KMS-11 (cell line): ENCODE measurements at regions not wholly inside any gene's neighbourhood (a gene's known extent, or its start where the extent isn't known, plus 50 kb on each side); places are given as distances from the start of the nearest gene placed in this dataset.

Experiments
- H2AFZ ChIP-seq: fragments of 200-600 bp; sonication (generic); 2 replicates; pipeline ENCODE4 v1.6.1; 2016; ENCODE audit warnings: antibody characterized with exemption, mixed run types, low read depth
- H3K27ac ChIP-seq: fragments of 200-600 bp; sonication (generic); 2 replicates; pipeline ENCODE4 v1.6.1; 2016; ENCODE audit warnings: mild to moderate bottlenecking, mixed run types
- H3K27me3 ChIP-seq: fragments of 200-600 bp; sonication (generic); 2 replicates; pipeline ENCODE4 v1.6.1; 2017; ENCODE audit warnings: mild to moderate bottlenecking, low read depth, mixed run types, moderate library complexity; ENCODE audit not compliant: insufficient read depth
- H3K36me3 ChIP-seq: fragments of 200-600 bp; sonication (generic); 2 replicates; pipeline ENCODE4 v1.6.1; 2017; ENCODE audit warnings: mild to moderate bottlenecking, mixed run types; ENCODE audit not compliant: insufficient read depth
- H3K4me1 ChIP-seq: fragments of 200-600 bp; sonication (generic); 2 replicates; pipeline ENCODE4 v1.6.1; 2016; ENCODE audit warnings: mild to moderate bottlenecking, low read depth, mixed run types; ENCODE audit not compliant: poor library complexity, severe bottlenecking
- H3K4me2 ChIP-seq: fragments of 200-600 bp; sonication (generic); 2 replicates; pipeline ENCODE4 v1.7.0; 2016; ENCODE audit warnings: mild to moderate bottlenecking, mixed run types
- H3K4me3 ChIP-seq: fragments of 200-600 bp; sonication (generic); IDR thresholded peaks from 2 replicates; pipeline ENCODE4 v1.6.1; 2017; ENCODE audit warnings: low read depth, low read length, mixed read lengths; ENCODE audit not compliant: insufficient read depth
- H3K79me2 ChIP-seq: fragments of 200-600 bp; sonication (generic); 2 replicates; pipeline ENCODE4 v1.6.1; 2016; ENCODE audit warnings: low read depth, mixed run types; ENCODE audit not compliant: insufficient read depth
- H3K9ac ChIP-seq: fragments of 200-600 bp; sonication (generic); 2 replicates; pipeline ENCODE4 v1.6.1; 2016; ENCODE audit warnings: mild to moderate bottlenecking, mixed run types
- H4K20me1 ChIP-seq: fragments of 200-600 bp; sonication (generic); 2 replicates; pipeline ENCODE4 v1.6.1; 2016; ENCODE audit warnings: mild to moderate bottlenecking, mixed run types; ENCODE audit not compliant: insufficient read depth
- TF ChIP-seq, protein P1 (sequence below): fragments of 200-600 bp; sonication (generic); conservative IDR thresholded peaks from 2 replicates; pipeline ENCODE4 v1.6.1; 2017; ENCODE audit warnings: low read depth, mild to moderate bottlenecking, antibody characterized with exemption, low read length, moderate library complexity, mixed read lengths

- H3K79me2 ChIP-seq, result no peaks in the 10 kb centered on the region
- H3K4me2 ChIP-seq, result no peak overlapping the region
- no peak overlapping the region for H2AFZ ChIP-seq
- no peak overlapping the region for H3K27ac ChIP-seq
- no peaks in the 10 kb centered on the region for H3K4me1 ChIP-seq
- TF ChIP-seq, protein P1, sequence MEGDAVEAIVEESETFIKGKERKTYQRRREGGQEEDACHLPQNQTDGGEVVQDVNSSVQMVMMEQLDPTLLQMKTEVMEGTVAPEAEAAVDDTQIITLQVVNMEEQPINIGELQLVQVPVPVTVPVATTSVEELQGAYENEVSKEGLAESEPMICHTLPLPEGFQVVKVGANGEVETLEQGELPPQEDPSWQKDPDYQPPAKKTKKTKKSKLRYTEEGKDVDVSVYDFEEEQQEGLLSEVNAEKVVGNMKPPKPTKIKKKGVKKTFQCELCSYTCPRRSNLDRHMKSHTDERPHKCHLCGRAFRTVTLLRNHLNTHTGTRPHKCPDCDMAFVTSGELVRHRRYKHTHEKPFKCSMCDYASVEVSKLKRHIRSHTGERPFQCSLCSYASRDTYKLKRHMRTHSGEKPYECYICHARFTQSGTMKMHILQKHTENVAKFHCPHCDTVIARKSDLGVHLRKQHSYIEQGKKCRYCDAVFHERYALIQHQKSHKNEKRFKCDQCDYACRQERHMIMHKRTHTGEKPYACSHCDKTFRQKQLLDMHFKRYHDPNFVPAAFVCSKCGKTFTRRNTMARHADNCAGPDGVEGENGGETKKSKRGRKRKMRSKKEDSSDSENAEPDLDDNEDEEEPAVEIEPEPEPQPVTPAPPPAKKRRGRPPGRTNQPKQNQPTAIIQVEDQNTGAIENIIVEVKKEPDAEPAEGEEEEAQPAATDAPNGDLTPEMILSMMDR, result no peak
- no peaks in the 10 kb centered on the region for H3K36me3 ChIP-seq
- no peaks in the 10 kb centered on the region for H4K20me1 ChIP-seq
- no peaks in the 10 kb centered on the region for H3K27me3 ChIP-seq
- no peak overlapping the region for H3K4me3 ChIP-seq
- no peak overlapping the region for H3K9ac ChIP-seq
Measured at GRCh38 chr2:188118431-188118830, 173.2 kb upstream of the GULP1 start.

DNA sequence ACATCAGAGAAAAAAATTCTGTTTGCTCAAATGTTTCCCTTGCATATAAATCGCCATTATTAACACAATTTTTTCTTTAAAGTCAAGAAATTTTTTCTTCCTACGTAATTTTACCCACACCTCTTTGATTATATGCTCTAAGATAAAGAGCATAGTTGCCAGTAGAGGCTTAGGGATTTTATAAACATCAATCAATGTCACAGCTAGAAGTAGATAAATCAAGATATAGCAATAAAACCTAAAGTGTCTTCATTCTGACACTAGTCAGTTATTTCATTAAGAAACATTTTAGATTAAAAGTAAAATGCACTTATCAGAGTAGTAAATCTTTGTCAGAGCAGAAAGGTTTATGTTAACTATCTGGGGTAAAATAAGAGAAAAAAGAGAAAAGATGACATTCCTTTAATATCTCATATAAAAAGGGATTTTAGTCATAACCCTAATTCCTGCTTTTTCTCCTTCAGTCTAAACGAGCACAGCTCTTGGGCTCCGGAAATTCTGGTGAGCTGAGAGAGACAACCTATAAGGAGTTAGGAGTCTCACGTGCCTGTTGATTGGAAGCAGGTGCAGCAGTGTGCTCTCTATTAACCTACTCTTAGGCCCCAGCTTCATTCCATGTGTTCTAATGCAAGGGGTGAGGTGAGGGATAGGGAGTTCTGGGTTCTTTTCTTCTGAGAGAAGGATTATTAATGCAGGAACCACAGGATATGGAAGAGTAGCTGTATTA is 172.4 kb upstream of the GULP1 start:
- Histone ChIP-seq H3K27me3 (no peaks in the 10 kb centered on the region), H3K9ac (no peak overlapping the region), H4K20me1 (no peaks in the 10 kb centered on the region), H3K79me2 (no peaks in the 10 kb centered on the region), H3K4me3 (no peak overlapping the region), H3K4me1 (no peaks in the 10 kb centered on the region), H2AFZ (no peak overlapping the region), H3K4me2 (no peak overlapping the region), H3K27ac (no peak overlapping the region), H3K36me3 (no peaks in the 10 kb centered on the region)
- TF ChIP-seq, protein P1, result no peak

GRCh38 chr2:188122985-188123384 is 168.7 kb upstream of the GULP1 start:
- Histone ChIP-seq H3K79me2 (no peaks in the 10 kb centered on the region), H2AFZ (no peak overlapping the region), H3K4me3 (no peak overlapping the region), H3K36me3 (no peaks in the 10 kb centered on the region), H3K27me3 (no peaks in the 10 kb centered on the region), H3K4me2 (no peak overlapping the region), H4K20me1 (no peaks in the 10 kb centered on the region), H3K9ac (no peak overlapping the region), H3K27ac (no peak overlapping the region), H3K4me1 (no peaks in the 10 kb centered on the region)
- TF ChIP-seq, protein P1, result no peak

DNA sequence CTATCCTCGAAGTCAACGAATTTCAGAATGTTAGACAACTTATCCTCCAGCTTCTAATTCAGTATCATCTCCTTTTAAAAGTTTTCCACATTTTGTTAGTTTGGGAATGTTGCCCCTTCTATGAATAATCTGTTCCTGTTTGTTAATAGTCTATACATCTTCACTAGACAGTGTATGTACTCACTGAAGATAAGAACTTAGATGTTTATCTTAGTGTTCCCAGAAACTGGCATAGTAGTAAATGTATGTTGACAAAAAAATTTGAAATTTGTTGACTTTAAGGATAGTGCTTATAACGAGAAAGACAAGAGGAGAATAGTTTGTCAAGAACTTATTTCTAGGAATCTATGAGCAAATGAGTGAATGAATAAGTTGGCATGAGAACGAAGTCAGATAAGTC is 162.0 kb upstream of the GULP1 start:
- no peaks in the 10 kb centered on the region for H3K27me3 ChIP-seq

More for the DNA sequence above, 162.0 kb upstream of the GULP1 start:
- H3K9ac ChIP-seq, result no peak overlapping the region
- TF ChIP-seq, protein P1, result no peak
- no peaks in the 10 kb centered on the region for H4K20me1 ChIP-seq
- H3K79me2 ChIP-seq, result no peaks in the 10 kb centered on the region
- H2AFZ ChIP-seq, result no peak overlapping the region
- H3K27ac ChIP-seq, result no peak overlapping the region
- no peak overlapping the region for H3K4me3 ChIP-seq
- no peak overlapping the region for H3K4me2 ChIP-seq
- H3K36me3 ChIP-seq, result no peaks in the 10 kb centered on the region
- no peaks in the 10 kb centered on the region for H3K4me1 ChIP-seq
